NT2/D1 (cell line): ENCODE measurements at regions not wholly inside any gene's neighbourhood (a gene's known extent, or its start where the extent isn't known, plus 50 kb on each side); places are given as distances from the start of the nearest gene placed in this dataset.

ENCODE experiments used
- DNase-seq: peaks from one replicate; pipeline ENCODE4 v3.0.0-alpha.2; 2011; ENCODE audit warnings: low read depth, low spot score
- H3K27me3 ChIP-seq: 2 replicates; pipeline ENCODE4 v1.6.0; 2011; ENCODE audit warnings: mild to moderate bottlenecking; ENCODE audit not compliant: insufficient read length, insufficient read depth
- H3K36me3 ChIP-seq: 2 replicates; pipeline ENCODE4 v1.6.1; 2011; ENCODE audit warnings: mild to moderate bottlenecking, low read length, mixed read lengths; ENCODE audit not compliant: insufficient read depth, insufficient read length
- H3K4me1 ChIP-seq: 2 replicates; pipeline ENCODE4 v1.5.1; 2011; ENCODE audit not compliant: insufficient read depth, insufficient read length
- H3K4me3 ChIP-seq: 2 replicates; pipeline ENCODE4 v1.5.1; 2011; ENCODE audit warnings: low read depth; ENCODE audit not compliant: insufficient read length
- H3K9ac ChIP-seq: 2 replicates; pipeline ENCODE4 v1.6.0; 2011; ENCODE audit warnings: low read depth; ENCODE audit not compliant: insufficient read length
- H3K9me3 ChIP-seq: 2 replicates; pipeline ENCODE4 v1.5.1; 2011; ENCODE audit warnings: mild to moderate bottlenecking, low read length; ENCODE audit not compliant: insufficient read depth
- SUZ12 ChIP-seq: IDR thresholded peaks from 2 replicates; pipeline ENCODE4 v1.6.1; 2011; ENCODE audit not compliant: insufficient read length, insufficient read depth; ENCODE audit errors: extremely low read depth
- YY1 ChIP-seq: IDR thresholded peaks from 2 replicates; pipeline ENCODE4 v1.6.1; 2011; ENCODE audit not compliant: insufficient read length, insufficient read depth
- ZNF274 ChIP-seq: IDR thresholded peaks from 2 replicates; pipeline ENCODE4 v1.6.1; 2011; ENCODE audit warnings: mild to moderate bottlenecking, low read depth, low read length

- Histone ChIP-seq H3K27me3 (no peaks in the 10 kb centered on the region), H3K4me3 (no peak overlapping the region), H3K36me3 (no peaks in the 10 kb centered on the region), H3K9me3 (no peaks in the 10 kb centered on the region), H3K4me1 (no peaks in the 10 kb centered on the region), H3K9ac (no peak overlapping the region)
- DNase-seq, result no peak
- TF ChIP-seq YY1, result no peak
- TF ChIP-seq SUZ12, result no peak
- TF ChIP-seq ZNF274, result no peak
Observed at GRCh38 chr21:27819299-27819698, 852.4 kb upstream of the ADAMTS5 start.

- H3K9ac ChIP-seq, result no peak overlapping the region
- H3K4me3 ChIP-seq, result no peak overlapping the region
- no peaks in the 10 kb centered on the region for H3K27me3 ChIP-seq
- H3K9me3 ChIP-seq, result no peaks in the 10 kb centered on the region
- no peak for DNase-seq
- H3K36me3 ChIP-seq, result no peaks in the 10 kb centered on the region
- no peaks in the 10 kb centered on the region for H3K4me1 ChIP-seq
- no peak for TF ChIP-seq YY1
Observed at GRCh38 chr21:27818847-27819246, 852.0 kb upstream of the ADAMTS5 start.

DNA sequence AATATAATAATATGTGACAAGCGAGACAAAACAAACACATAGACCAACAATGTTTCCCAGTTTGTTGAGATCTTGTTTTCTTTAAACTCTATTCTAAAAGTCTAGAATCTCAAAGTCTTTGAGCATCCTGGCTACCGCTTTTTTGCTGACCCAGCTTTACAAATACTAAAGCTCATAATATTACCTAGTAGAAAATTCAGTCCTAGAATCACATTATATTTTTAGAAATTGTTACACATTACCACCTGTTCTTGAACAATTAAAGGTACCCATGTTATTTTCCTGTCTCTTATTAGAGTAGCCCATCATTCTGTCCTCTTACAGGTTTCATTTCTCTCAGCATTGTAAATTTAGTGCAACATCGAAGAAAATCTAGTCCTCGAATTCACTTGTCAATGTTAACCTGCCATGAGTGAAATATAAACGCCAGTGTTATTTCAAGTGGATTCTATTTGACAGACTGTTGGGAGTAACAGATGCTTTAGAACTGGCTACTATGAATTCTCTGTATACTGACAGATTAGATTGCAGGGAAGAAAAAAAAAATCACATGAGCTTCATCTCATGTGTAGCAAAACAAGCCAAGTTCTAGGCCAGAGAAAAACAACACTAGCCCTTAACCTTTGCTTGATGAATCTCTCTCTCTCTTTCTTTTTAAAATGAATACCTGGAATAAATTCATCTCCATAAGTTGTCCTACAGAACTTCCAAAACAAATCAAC is 851.2 kb upstream of the ADAMTS5 start:
- H3K4me1 ChIP-seq, result no peaks in the 10 kb centered on the region
- no peaks in the 10 kb centered on the region for H3K27me3 ChIP-seq
- H3K9ac ChIP-seq, result no peak overlapping the region
- no peak for DNase-seq
- TF ChIP-seq ZNF274 (no peak), SUZ12 (no peak), YY1 (no peak)
- H3K36me3 ChIP-seq, result no peaks in the 10 kb centered on the region
- H3K4me3 ChIP-seq, result no peak overlapping the region
- no peaks in the 10 kb centered on the region for H3K9me3 ChIP-seq

- TF ChIP-seq SUZ12, result no peak
- TF ChIP-seq YY1, result no peak
- TF ChIP-seq ZNF274, result no peak
- DNase-seq, result no peak
- Histone ChIP-seq H3K27me3 (no peaks in the 10 kb centered on the region), H3K4me3 (no peak overlapping the region), H3K36me3 (no peaks in the 10 kb centered on the region), H3K9ac (no peak overlapping the region), H3K4me1 (no peaks in the 10 kb centered on the region), H3K9me3 (no peaks in the 10 kb centered on the region)
Observed at GRCh38 chr21:27817074-27817473, 850.2 kb upstream of the ADAMTS5 start.

GRCh38 chr21:27816301-27816700 is 849.4 kb upstream of the ADAMTS5 start:
- Histone ChIP-seq H3K27me3 (no peaks in the 10 kb centered on the region), H3K9ac (no peak overlapping the region), H3K4me1 (no peaks in the 10 kb centered on the region), H3K4me3 (no peak overlapping the region), H3K36me3 (no peaks in the 10 kb centered on the region), H3K9me3 (no peaks in the 10 kb centered on the region)
- TF ChIP-seq YY1 (no peak), SUZ12 (no peak), ZNF274 (no peak)
- no peak for DNase-seq

GRCh38 chr21:27814226-27814625 is 847.3 kb upstream of the ADAMTS5 start:
- Histone ChIP-seq H3K9ac (no peak overlapping the region), H3K27me3 (no peaks in the 10 kb centered on the region), H3K9me3 (no peaks in the 10 kb centered on the region), H3K4me3 (no peak overlapping the region), H3K4me1 (no peaks in the 10 kb centered on the region), H3K36me3 (no peaks in the 10 kb centered on the region)
- TF ChIP-seq SUZ12, result no peak
- TF ChIP-seq YY1, result no peak
- TF ChIP-seq ZNF274, result no peak
- DNase-seq, result no peak

DNA sequence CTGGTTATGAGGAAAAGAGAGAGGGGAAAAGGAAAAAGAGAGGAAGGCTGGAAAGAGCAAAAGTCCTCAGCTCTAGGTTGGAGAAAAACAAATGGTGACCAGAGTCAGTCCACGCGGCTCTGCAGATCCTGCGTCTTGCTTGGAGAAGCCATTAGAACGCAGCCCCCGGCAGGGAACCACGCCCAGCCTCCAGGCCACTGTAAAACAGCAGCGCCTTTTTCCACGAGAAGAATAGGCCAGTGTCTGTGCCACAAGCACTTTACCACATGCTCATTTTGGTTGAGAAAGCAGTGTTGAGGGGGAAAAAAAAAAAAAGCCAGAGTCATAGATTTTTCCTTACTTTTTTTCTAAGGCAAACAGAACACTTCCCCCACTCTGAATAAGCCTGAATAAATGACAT is 846.9 kb upstream of the ADAMTS5 start:
- no peaks in the 10 kb centered on the region for H3K36me3 ChIP-seq
- H3K4me3 ChIP-seq, result no peak overlapping the region
- no peak for DNase-seq
- TF ChIP-seq ZNF274 (no peak), SUZ12 (no peak), YY1 (peak; percentile 12)
- H3K9me3 ChIP-seq, result no peaks in the 10 kb centered on the region
- no peaks in the 10 kb centered on the region for H3K27me3 ChIP-seq
- no peak overlapping the region for H3K9ac ChIP-seq
- no peaks in the 10 kb centered on the region for H3K4me1 ChIP-seq

- no peaks in the 10 kb centered on the region for H3K9me3 ChIP-seq
- no peak overlapping the region for H3K4me3 ChIP-seq
- no peak overlapping the region for H3K9ac ChIP-seq
- no peaks in the 10 kb centered on the region for H3K4me1 ChIP-seq
- DNase-seq, result no peak
- TF ChIP-seq ZNF274, result no peak
- TF ChIP-seq SUZ12, result no peak
- TF ChIP-seq YY1, result no peak
- H3K27me3 ChIP-seq, result no peaks in the 10 kb centered on the region
- H3K36me3 ChIP-seq, result no peaks in the 10 kb centered on the region
Observed at GRCh38 chr21:27813344-27813743, 846.5 kb upstream of the ADAMTS5 start.
